ENCODE measurements at regions not wholly inside any gene's neighbourhood (a gene's known extent, or its start where the extent isn't known, plus 50 kb on each side); places are given as distances from the start of the nearest gene placed in this dataset.

- TF ChIP-seq CTCF (IDR thresholded peaks at IDR 0.05) (no peak), POLR2A (IDR thresholded peaks at IDR 0.05) (no peak)
These were observed 100.9 kb downstream of the MRPL36 start for GRCh38 chr5:1698589-1699316.

Measured in heart left ventricle (tissue), 13 donors.